G401.6 (cell line): ENCODE measurements at regions not wholly inside any gene's neighbourhood (a gene's known extent, or its start where the extent isn't known, plus 50 kb on each side); places are given as distances from the start of the nearest gene placed in this dataset.
A peak's percentile ranks its signal among the peaks of the same experiment; 100 is the strongest.

Experiments used
- FAIRE-seq: peaks from 2 replicates; lab custom pipeline; 2012; peaks lifted over from hg19 to GRCh38; lab: Jason Lieb, UNC

- FAIRE-seq, result no peak
Observed at GRCh38 chr20:22370137-22370536, 214.2 kb downstream of the FOXA2 start.

- no peak for FAIRE-seq
Observed at GRCh38 chr20:22369100-22369499, 215.3 kb downstream of the FOXA2 start.

- FAIRE-seq, result no peak
Observed at GRCh38 chr20:22368235-22368634, 216.1 kb downstream of the FOXA2 start.

- FAIRE-seq, result no peak
Observed at GRCh38 chr20:22366631-22367030, 217.7 kb downstream of the FOXA2 start.

- no peak for FAIRE-seq
Observed at GRCh38 chr20:22354647-22355046, 229.7 kb downstream of the FOXA2 start.

- no peak for FAIRE-seq
Observed at GRCh38 chr20:22353586-22353985, 230.8 kb downstream of the FOXA2 start.

GRCh38 chr20:22352019-22352418, 232.4 kb downstream of the FOXA2 start:
- FAIRE-seq, result no peak

GRCh38 chr20:22350624-22351023, 233.7 kb downstream of the FOXA2 start:
- no peak for FAIRE-seq

- FAIRE-seq, result no peak
Observed at GRCh38 chr20:22348010-22348409, 236.4 kb downstream of the FOXA2 start.

- FAIRE-seq, result no peak
Observed at GRCh38 chr20:22346716-22347115, 237.7 kb downstream of the FOXA2 start.

- no peak for FAIRE-seq
Observed at GRCh38 chr20:22343612-22344011, 240.8 kb downstream of the FOXA2 start.

GRCh38 chr20:22342410-22342809, 242.0 kb downstream of the FOXA2 start:
- FAIRE-seq, result no peak

GRCh38 chr20:22341508-22341907, 242.9 kb downstream of the FOXA2 start:
- FAIRE-seq, result no peak

GRCh38 chr20:22339946-22340345, 244.4 kb downstream of the FOXA2 start:
- no peak for FAIRE-seq

GRCh38 chr20:22339091-22339881, 245.1 kb downstream of the FOXA2 start:
- FAIRE-seq, result peak; percentile 15

- no peak for FAIRE-seq
Observed at GRCh38 chr20:22338140-22338708, 246.1 kb downstream of the FOXA2 start.

- no peak for FAIRE-seq
Observed at GRCh38 chr20:22335210-22335609, 249.2 kb downstream of the FOXA2 start.

- FAIRE-seq, result no peak
Observed at GRCh38 chr20:22333885-22334545, 250.4 kb downstream of the FOXA2 start.

GRCh38 chr20:22324505-22324904, 259.9 kb downstream of the FOXA2 start:
- FAIRE-seq, result no peak

GRCh38 chr20:22322513-22322912, 261.9 kb downstream of the FOXA2 start:
- no peak for FAIRE-seq

- no peak for FAIRE-seq
Observed at GRCh38 chr20:22321191-22321590, 263.2 kb downstream of the FOXA2 start.

GRCh38 chr20:22320245-22320915, 264.0 kb downstream of the FOXA2 start:
- FAIRE-seq, result no peak

- no peak for FAIRE-seq
Observed at GRCh38 chr20:22315771-22316170, 268.6 kb downstream of the FOXA2 start.
